ENCODE measurements at regions not wholly inside any gene's neighbourhood (a gene's known extent, or its start where the extent isn't known, plus 50 kb on each side); places are given as distances from the start of the nearest gene placed in this dataset.
A peak's percentile ranks its signal among the peaks of the same experiment; 100 is the strongest.

DNA sequence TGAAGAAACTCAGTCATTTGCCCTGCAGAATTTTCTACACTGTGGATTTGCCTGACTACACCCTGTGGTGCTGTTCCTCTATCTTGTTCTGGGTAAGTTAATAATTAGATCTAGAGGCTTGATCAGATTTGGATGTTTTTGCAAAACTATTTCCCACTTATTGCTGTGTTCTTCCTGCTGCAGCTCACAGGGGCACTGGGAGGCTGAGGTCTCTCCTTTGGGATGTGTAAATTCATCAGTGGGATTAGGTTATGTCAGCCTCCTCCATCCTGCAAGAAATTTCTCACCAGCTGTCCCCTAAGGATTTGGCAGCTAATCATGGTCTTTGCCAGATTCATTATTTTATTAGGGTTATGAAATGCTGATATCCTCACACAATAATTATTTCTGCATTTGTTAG, 148.1 kb upstream of the ZNF32 start:
- no peaks in the 10 kb centered on the region for H3K9me3 ChIP-seq
- TF ChIP-seq, protein P1, sequence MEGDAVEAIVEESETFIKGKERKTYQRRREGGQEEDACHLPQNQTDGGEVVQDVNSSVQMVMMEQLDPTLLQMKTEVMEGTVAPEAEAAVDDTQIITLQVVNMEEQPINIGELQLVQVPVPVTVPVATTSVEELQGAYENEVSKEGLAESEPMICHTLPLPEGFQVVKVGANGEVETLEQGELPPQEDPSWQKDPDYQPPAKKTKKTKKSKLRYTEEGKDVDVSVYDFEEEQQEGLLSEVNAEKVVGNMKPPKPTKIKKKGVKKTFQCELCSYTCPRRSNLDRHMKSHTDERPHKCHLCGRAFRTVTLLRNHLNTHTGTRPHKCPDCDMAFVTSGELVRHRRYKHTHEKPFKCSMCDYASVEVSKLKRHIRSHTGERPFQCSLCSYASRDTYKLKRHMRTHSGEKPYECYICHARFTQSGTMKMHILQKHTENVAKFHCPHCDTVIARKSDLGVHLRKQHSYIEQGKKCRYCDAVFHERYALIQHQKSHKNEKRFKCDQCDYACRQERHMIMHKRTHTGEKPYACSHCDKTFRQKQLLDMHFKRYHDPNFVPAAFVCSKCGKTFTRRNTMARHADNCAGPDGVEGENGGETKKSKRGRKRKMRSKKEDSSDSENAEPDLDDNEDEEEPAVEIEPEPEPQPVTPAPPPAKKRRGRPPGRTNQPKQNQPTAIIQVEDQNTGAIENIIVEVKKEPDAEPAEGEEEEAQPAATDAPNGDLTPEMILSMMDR (IDR thresholded peaks at IDR 0.05), result no peak
- no peak for TF ChIP-seq POLR2A (IDR thresholded peaks at IDR 0.05)
- H3K4me3 ChIP-seq, result no peak overlapping the region
- H3K27me3 ChIP-seq, result no peaks in the 10 kb centered on the region
- no peak for DNase-seq
- peaks cover 0 to 9% (median 0%) of the 10 kb centered on the region in 3 donors for H3K4me1 ChIP-seq
- intact Hi-C loops (cut with DNase I), result no loop called here
- no peaks in the 10 kb centered on the region for H3K36me3 ChIP-seq
- H3K27ac ChIP-seq, result no peak overlapping the region

DNA sequence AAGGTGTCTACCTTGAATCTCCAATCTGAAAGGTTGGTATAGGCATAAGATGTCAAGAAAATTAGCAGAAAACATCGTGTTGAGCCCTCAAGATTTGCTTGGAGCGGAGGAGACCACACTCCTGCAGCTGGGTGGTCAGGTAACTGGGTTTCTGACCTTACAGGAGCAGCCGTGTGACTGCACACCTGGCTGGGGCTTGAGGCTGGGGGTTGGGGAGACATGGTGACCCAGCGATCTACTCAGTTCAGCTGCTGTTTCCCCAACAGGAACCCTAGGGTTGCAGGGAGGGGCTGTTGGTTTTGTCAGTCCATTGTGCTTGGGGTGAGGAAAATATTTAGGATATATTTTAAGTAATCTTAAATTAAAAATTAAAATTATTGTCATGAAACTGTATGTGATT, 147.0 kb upstream of the ZNF32 start:
- WGBS, 2 donors, result 78 to 82% methylated on average over 4 of the region's 4 CpGs
- Histone ChIP-seq H3K27me3 (no peaks in the 10 kb centered on the region), H3K27ac (no peak overlapping the region), H3K36me3 (no peaks in the 10 kb centered on the region), H3K4me3 (no peak overlapping the region), H3K4me1 (peaks cover 0 to 9% (median 0%) of the 10 kb centered on the region in 3 donors), H3K9me3 (no peaks in the 10 kb centered on the region)
- TF ChIP-seq, protein P1 (IDR thresholded peaks at IDR 0.05), result no peak
- no peak for TF ChIP-seq POLR2A (IDR thresholded peaks at IDR 0.05)
- intact Hi-C loops (cut with DNase I), result no loop called here
- DNase-seq, result no peak

DNA sequence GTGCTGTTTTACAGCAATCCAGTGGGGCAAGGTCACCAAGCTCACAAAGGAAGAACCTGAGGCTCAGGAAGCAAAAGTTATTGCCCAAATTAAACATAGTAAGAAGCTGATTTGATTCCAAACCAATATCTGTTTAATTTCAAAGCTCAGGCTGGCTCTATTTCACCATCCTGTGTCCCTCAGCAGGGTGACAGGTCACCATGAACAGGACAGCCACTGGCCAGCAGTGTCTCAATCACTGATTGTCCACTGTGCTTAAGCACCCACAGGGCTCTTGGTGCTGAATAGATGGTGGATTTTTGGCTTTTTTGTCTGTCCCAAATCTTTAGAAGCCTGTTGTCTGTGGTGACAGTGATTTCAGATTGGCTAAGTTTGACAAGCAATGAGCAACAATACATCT, 146.4 kb upstream of the ZNF32 start:
- Histone ChIP-seq H3K4me3 (no peak overlapping the region), H3K27me3 (no peaks in the 10 kb centered on the region), H3K27ac (peak overlapping the region in 1 of 4 donors; percentile 29), H3K9me3 (no peaks in the 10 kb centered on the region), H3K36me3 (no peaks in the 10 kb centered on the region), H3K4me1 (peaks cover 0 to 9% (median 0%) of the 10 kb centered on the region in 3 donors)
- no peak for DNase-seq
- TF ChIP-seq, protein P1 (IDR thresholded peaks at IDR 0.05), result no peak
- no peak for TF ChIP-seq POLR2A (IDR thresholded peaks at IDR 0.05)
- intact Hi-C loops (cut with DNase I), result no loop called here

DNA sequence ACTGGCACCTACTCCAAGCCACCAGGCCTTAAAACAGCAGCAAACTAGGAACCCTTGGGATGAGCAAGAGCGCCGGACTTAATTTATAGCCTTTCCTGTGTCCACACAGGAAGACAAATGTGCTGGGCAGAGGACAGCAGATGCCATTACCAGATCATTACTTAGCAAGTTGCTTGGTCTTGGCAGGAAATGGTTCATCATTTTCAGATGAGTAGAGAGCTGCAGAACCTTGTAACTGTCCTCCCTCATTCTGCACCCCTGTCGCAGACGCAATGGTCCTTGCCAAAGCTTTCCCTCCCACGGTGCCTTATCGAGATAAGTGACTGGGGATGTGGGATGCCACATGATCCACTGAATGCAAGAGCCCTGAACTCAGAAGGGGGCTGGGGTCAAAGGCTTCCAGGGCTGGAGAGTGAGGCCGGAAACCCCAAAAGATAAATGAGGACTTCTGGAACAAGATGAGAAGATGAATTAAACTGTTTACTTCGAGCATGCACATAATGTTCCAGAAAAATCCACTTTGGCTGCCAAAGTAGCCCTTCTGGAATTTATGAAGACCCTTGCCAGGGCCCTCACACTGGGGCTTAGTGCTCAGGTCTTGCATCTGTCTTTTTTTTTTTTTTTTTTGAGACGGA, 145.6 kb upstream of the ZNF32 start:
- H3K27ac ChIP-seq, result peak overlapping the region in 1 of 4 donors; percentile 51
- intact Hi-C loops (cut with DNase I), result no loop called here
- TF ChIP-seq POLR2A (IDR thresholded peaks at IDR 0.05), result no peak
- TF ChIP-seq, protein P1 (IDR thresholded peaks at IDR 0.05), result no peak

DNA sequence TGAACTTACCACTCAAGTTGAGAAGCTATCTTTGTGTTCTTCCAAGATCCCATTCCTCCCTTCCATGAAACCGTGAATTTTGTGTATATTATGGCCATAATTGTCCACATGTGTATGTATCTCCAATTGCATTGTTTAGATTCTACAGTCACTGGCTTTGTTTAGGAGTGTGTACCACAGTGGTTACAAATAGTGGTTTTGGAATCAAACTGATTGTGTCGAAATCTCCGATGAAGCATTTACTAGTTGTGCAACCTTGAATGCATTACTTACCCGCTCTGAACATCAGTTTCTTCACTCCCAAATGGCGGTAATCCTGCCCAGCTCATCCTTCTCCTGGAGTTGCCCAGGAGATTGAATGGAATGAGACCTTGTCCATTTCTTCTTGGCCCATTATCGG, 145.0 kb upstream of the ZNF32 start:
- intact Hi-C loops (cut with DNase I), result no loop called here

More for the DNA sequence above, 145.6 kb upstream of the ZNF32 start:
- WGBS, 2 donors, result 64 to 69% methylated on average over 6 to 8 of the region's 9 CpGs
- DNase-seq, result no peak
- Histone ChIP-seq H3K4me1 (peaks cover 0 to 9% (median 0%) of the 10 kb centered on the region in 3 donors), H3K27me3 (no peaks in the 10 kb centered on the region), H3K36me3 (no peaks in the 10 kb centered on the region), H3K4me3 (no peak overlapping the region), H3K9me3 (no peaks in the 10 kb centered on the region)

More for the DNA sequence above, 145.0 kb upstream of the ZNF32 start:
- no peaks in the 10 kb centered on the region for H3K27me3 ChIP-seq
- TF ChIP-seq, protein P1 (IDR thresholded peaks at IDR 0.05), result no peak
- TF ChIP-seq POLR2A (IDR thresholded peaks at IDR 0.05), result no peak
- H3K27ac ChIP-seq, result peak overlapping the region in 1 of 4 donors; percentile 51
- H3K9me3 ChIP-seq, result no peaks in the 10 kb centered on the region
- peaks cover 0 to 9% (median 0%) of the 10 kb centered on the region in 3 donors for H3K4me1 ChIP-seq
- H3K36me3 ChIP-seq, result no peaks in the 10 kb centered on the region
- 65 to 77% methylated on average over 6 of the region's 6 CpGs for WGBS, 2 donors
- no peak overlapping the region for H3K4me3 ChIP-seq
- DNase-seq, result no peak
